Panc1 (cell line): ENCODE measurements at regions not wholly inside any gene's neighbourhood (a gene's known extent, or its start where the extent isn't known, plus 50 kb on each side); places are given as distances from the start of the nearest gene placed in this dataset.

ENCODE experiments used
- SIN3A ChIP-seq: IDR thresholded peaks from 2 replicates; pipeline ENCODE4 v1.6.1; 2012; ENCODE audit warnings: low read depth, mild to moderate bottlenecking, low read length, moderate library complexity, borderline replicate concordance; ENCODE audit not compliant: insufficient read depth
- TF ChIP-seq, protein P1 (sequence below): fragments of 450-650 bp; IDR thresholded peaks from 2 replicates; pipeline ENCODE4 v1.5.1; 2017; ENCODE audit warnings: mild to moderate bottlenecking

DNA sequence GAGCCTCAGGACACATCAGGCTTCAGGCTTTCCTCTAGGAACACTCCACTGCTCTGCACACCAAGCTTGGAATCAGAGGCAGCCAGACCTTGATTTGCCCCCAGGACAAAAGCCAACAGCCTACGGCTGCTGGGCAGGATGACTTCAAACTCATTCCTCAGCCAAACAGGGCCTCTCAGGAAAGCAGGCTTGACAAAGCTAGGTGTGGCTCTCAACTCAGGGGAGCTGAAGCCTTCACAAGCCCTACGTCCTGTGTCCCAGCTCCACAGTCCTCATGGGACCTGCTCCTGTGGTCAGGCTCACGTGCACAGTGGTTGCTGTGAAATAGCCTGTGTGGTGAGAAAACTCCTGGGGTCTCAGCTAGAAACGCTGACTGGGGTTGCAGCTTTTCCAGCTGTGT lies 398.9 kb upstream of the ZNF507 start:
- TF ChIP-seq, protein P1, sequence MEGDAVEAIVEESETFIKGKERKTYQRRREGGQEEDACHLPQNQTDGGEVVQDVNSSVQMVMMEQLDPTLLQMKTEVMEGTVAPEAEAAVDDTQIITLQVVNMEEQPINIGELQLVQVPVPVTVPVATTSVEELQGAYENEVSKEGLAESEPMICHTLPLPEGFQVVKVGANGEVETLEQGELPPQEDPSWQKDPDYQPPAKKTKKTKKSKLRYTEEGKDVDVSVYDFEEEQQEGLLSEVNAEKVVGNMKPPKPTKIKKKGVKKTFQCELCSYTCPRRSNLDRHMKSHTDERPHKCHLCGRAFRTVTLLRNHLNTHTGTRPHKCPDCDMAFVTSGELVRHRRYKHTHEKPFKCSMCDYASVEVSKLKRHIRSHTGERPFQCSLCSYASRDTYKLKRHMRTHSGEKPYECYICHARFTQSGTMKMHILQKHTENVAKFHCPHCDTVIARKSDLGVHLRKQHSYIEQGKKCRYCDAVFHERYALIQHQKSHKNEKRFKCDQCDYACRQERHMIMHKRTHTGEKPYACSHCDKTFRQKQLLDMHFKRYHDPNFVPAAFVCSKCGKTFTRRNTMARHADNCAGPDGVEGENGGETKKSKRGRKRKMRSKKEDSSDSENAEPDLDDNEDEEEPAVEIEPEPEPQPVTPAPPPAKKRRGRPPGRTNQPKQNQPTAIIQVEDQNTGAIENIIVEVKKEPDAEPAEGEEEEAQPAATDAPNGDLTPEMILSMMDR, result no peak
- TF ChIP-seq SIN3A, result no peak
